Activated CD4-positive, CD25-positive, alpha-beta regulatory T cell treated with anti-CD3 and anti-CD28 coated beads, Interleukin-2, amount 50 U/mL, for 72 hours (primary cell): ENCODE measurements at regions not wholly inside any gene's neighbourhood (a gene's known extent, or its start where the extent isn't known, plus 50 kb on each side); places are given as distances from the start of the nearest gene placed in this dataset.

Experiments
- DNase-seq: peaks from one replicate; pipeline ENCODE4 v3.0.0; 2021

DNA sequence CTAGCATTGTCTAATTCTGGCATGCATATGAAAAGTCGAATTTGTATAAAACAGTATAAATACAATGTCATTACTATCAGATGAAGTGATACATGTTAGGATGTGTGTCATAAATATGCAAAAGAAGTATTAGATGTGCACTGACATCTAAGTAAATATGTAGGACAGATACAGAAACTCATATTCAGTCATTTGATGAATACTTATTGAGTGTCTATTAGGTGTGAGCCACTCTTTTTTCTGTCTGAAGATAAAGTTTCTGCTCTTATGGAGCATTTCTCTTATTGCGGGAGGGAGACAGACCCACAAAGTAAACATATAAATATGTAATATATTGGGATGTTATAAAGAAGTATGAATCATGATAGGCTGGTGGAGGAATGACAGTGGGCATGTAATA, 426.6 kb upstream of the B3GALT2 start:
- no peak for DNase-seq

DNA sequence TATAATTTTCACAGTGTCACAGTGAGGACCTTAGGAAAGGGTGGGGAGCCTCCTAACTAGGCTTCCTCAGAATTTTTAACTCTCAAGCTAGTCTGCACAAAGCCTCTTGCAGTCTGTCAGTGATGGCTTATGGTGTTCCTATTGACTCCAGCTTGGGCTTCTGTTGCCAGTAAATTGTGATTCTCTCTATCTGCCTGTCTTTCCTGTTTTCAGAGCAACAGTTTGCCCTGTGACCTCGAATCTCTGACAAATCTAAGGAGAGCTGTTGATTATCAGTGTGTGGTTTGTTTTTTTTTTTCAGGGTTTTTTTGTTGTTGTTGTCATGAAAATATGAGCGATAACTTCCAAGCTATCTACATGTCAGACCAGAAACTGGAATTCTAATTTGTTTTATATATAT, 423.2 kb upstream of the B3GALT2 start:
- no peak for DNase-seq

DNA sequence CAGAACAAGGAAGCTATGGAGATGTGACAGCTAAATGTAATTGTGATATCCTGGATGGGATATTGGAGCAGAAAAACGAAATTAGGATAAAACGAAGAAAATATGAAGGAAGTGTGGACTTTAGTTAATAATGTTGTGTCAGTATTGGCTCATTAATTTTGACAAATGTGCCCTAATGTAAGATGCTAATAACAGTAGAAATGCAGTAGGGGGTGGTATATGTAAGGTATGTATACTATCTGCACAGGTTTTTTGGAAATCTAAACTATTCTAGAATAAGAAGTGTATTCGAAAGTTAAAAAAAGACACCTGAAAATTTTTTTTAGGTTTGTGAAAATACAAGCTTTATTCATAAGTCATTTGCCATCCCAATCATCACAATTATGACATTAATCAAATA, 421.4 kb upstream of the B3GALT2 start:
- no peak for DNase-seq

DNA sequence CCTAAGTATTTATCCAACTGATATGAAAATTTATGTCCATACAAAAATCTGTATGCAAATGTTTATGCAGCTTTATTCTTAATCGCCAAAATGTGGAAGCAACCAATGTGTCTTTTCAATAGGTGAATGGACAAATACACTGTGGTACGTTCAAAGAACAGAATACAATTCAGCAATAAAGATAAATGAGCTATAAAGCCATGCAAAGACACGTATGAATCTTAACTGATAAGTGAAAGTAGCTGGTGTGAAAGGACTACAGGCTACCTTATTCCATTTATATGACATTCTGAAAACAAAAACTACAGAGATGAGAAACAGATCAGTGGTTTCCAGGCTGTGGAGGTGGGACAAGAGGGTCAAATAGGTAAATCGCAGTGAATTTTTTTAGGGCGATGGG, 419.6 kb upstream of the B3GALT2 start:
- no peak for DNase-seq

DNA sequence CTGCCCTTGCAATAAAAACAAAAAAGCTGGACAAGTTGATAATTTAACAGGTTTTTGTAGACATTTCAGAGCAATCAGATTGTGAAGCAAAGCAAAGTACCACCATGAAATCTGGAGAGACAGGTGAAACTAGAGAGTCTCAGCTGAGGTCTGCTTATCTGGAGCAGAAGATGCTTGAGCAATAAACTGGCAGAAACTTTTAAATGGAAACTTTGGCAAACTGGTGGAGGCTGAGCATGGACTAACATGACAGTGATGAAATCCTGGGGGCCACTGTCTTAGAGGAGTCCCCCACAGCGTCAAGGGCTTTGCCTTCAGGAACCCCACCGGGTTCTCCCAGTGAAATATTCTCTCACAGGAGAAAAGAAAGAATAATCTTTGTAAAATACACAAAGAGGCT, 416.3 kb upstream of the B3GALT2 start:
- DNase-seq = no peak

DNA sequence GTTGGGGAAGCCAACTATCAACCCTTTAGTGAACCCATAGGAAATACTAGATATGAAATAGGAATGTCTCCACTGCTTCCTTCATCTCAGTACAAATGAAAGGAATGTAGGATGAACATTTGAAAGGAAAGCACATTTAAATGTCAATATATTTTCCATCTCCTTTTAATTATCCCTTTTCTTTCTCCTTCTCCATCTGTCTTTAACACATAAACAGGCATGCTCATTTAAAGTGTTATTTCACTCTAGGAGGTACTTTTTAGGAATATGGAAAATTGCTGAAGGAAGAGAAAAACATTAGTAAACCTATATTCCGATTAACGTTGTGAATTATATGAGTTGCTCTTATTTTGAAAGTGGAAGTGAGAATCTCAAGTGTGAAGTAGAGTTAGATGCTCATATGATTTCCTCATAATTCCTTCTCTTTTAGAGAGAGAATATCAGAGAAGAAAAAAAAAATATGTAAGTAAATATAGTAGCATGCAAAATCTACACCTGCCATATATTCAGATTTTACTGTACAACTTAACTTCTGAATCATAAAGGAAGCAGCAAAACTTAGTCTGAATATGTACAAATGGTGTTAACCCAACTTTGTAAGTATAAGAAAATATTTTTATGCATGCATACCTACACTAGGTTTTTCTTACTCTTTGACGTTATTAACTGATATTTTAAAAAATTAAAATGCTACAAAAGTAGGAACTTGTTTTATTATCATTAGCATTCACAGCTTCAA, 406.9 kb upstream of the B3GALT2 start:
- no peak for DNase-seq

DNA sequence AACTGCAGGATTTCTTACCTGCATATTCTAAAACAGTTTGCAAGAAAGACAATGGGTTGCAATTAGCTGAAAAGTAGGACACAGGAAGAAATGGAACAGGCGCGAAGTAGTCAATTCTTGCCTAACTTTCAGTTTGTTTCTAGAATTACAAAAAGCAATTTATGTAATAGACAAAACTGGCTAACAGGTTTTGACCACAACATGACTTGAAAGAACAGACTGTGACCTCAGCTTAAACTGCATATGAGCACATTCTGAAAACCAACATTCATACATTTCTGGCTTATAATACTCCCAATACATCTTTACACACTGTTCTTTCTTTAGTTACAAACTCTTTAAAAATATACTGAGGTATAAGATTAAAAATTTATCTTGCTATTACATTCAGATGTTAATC, 405.9 kb upstream of the B3GALT2 start:
- DNase-seq = no peak

DNA sequence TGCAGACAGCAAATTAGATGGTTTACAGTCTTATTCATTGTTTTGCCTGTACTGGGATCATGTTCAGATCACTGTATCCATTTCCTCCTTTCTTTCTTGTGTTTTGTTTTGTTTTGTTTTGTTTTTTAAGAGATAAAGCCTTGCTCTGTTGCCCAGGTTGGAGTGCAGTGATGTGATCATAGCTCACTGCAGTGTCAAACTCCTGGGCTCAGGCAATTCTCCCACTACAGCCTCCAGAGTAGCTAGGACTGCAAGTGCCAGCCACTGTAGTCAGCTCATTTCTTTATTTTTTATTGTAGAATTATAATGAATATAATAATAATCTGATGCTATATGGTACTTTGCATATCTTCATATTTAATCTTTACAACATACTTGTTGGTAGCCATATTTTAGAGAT, 403.7 kb upstream of the B3GALT2 start:
- DNase-seq = no peak

DNA sequence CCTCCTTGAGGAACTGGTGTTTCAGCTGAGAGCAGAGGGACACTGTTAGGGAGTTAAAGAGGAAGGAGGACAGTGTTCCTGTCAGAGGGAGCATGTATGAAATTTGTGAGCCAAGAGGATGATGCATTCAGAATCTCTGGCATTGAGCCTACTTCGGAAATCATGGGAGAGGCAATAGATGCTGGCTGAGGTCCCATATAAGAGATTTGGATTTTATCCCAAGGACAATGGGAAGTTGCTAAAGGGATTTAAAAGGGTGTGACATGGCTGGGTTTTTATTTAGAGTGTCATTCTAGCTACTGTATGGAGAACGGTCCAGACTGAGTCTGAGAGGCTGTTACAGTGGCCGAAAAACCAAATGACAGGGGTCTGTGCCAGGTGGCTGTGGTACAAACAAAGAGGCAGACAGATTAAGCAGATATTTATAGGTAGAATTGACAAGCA, 403.2 kb upstream of the B3GALT2 start:
- DNase-seq = no peak

DNA sequence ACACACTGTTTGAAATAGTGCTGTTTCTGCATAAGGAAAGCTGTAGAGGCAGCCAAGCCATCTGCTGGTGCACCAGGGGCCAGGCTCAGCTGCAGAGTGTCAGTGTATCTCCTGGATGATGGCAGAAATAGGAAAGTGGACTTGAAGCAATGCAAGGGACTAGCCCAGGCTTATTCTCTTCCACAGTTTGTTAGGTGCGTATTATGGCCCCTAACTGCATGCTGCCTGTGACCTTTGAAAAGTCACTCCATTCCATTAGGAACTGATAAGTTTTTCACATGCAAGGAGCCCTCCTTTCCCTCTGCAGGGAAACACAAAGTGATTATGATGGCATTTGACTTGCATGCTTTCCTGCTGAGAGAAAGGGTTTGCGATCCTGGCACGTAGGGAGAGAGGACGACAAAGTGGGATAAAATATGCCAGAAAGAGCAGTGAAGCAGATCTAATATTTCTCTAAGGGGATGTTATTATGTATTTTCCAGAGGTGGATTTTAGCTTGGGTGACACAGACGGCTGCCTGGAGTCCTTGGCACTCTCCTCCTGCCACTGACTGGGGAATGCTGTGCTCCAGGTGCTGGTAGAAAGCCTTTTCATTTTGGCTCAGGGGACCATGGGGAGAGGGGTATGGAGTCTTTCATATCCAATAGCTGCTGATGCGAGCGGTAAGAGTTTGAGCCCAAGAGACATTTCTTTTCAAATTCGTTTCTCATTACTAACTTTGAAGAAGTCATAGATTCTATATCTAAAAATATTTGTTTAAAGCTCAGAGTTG, 402.1 kb upstream of the B3GALT2 start:
- DNase-seq = no peak

DNA sequence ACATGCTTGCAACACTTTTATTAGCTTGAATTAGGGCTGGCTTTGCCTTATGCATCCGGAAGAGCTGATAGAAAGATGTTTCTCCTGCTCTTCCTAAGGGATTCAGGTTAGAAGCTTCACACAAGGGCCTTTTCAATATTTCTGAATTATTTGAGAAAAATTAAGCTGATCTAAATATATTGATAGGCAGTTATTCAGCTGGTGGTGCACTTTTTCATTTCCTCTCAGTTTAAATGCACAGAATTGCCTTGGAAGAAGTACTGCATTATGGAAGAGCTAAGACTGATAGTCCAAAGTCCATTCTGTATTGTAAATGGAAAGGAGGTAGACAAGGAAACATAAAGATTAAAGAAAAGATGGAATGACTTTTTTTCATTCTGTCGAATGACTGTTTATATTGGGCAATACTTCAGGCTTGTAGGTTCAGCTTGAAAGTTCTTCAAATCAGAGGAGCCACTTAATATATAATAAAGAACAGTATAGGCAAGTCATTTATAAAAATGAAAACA, 398.4 kb upstream of the B3GALT2 start:
- no peak for DNase-seq

DNA sequence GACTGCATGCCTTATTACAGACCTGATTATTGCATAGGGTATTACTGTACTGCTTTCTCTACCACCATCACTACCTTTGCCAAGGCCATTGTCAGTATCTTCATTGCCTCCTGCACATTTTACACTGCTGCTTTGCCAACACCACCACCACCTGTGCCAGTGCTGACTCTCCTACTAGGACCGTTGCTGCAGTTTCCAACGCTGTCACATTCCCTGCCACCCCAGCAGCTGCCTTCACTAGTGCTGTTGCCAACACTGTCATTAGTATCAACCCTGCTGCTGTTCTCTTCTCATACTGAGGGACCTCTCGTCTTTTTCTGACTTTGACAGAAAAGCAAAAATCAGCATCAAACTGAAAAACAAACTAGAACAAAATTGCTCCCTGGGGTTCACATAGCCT, 394.9 kb upstream of the B3GALT2 start:
- DNase-seq = no peak

DNA sequence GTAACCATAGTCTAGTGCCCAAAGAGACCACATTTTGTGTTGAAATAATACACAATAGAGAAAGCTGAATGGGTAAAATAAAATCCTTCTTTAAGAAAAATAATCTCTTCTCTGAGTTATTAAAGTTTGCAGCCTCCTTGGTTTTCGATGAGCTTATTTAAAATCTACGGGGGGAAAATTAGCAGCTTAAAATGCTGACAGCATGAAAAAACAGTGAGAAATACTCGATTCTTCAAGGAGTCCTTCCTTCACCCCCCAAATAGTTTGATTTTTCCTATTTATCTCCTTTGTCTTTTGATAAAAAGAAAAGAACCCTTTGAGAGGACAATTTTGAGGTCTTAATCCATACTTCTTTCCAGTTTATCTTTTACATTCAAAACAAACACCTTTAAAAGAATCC, 394.0 kb upstream of the B3GALT2 start:
- DNase-seq = no peak

DNA sequence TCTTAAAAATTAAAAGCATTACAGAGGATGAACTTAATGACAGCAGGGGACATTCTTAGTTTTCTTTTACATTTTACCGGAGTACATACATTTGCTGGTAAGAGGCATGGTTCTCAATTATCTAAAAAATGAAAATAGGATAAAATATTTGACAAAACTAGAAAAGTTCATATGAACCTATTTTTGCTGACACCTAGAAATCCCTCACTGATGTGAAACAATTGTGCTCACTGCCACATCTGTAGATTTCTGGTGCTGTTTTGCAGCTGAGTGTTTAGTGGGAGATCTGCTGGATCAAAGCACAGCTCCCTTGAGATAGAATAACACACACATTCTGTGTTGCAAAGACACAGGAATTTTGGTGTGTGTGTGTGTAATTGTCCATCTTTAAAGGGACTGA, 392.9 kb upstream of the B3GALT2 start:
- DNase-seq = no peak

DNA sequence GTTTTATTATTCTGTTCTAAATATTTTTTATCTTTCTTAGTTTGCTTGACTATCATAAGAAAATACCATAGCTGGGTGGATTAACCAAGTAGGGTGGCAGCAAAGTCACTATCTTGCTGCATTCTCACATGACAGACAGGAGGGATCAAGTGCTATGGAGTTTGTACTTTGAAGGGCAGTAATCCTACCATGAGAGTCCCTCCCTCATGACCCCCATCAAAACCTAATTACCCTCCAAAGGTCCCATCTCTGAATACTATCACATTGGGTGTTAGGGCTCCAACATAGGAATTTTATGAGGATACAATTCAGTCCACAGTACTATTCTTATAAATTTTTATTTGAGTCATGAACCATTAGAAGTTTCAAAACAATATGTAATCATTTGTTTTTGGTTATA, 388.5 kb upstream of the B3GALT2 start:
- DNase-seq = no peak

DNA sequence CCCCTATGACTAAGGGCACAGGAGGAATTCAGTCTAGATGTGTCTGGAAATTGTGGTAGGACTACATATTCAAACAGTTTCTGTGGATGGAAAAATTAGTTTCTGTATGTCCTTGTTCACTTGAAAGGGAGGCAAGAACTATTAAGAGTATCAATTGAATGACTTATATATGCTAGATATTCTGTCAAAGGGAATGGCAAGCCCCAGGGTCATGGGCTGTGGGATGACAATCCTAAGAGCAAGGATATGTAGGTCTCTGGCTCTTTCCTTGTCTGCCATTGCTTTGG, 383.5 kb upstream of the B3GALT2 start:
- no peak for DNase-seq

DNA sequence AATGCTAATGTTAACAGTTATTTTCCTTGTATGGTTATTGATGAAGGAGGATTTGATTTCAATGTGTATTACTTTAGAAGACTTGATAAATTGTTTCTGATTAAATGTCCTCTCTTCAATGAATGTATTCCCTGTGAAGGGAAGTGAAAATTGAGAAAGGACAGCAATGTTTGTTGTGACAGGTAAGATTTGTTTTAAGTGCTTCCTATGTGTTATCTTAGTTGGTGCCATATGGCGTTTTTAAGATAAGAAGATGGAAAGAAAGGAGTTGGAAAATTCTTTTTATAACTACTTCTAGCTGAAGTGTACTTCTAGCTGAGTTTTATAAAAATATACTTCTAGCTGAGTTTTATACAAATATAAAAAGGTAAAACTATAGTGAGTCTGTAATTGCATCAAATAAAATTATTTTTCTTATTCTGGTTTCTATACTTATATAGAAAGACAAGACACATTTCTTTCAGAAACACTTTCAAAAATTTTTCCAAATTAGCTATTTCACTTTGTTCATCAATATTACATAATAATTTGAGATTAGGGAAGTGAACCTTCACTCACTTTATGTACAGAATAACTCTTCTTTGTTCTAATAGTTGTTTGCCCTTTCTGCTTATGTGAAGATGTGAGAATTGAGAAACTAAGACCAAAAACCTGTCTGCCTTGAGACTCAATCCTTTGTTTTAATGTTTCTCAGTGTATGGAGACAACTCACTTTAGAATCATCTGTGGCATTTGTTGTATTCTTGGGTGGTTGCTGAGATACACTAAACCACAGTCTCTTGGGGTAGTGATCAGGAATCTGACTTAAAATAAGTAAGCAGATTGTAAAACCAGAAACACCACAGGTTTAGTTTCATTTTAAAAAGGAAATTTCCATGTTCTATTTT, 382.9 kb upstream of the B3GALT2 start:
- DNase-seq = no peak

DNA sequence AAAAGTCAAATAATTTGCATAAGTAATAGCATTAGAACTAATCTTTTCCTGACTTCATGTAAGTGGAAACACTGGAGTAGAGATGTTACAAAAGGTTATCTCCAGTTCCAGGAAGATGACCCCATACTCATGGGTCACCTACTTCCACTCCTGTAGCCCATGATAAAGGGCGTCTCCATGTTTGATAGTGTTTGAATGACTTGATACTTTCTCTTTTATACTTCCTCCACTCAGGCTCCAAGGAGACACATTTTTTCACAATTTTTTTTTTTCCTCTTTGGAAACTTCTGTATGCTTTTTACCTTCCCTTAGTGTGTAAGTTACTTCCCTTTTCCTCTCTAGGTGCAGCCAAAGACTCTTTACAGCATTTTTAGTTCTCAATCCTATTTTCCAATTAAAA, 382.1 kb upstream of the B3GALT2 start:
- no peak for DNase-seq

DNA sequence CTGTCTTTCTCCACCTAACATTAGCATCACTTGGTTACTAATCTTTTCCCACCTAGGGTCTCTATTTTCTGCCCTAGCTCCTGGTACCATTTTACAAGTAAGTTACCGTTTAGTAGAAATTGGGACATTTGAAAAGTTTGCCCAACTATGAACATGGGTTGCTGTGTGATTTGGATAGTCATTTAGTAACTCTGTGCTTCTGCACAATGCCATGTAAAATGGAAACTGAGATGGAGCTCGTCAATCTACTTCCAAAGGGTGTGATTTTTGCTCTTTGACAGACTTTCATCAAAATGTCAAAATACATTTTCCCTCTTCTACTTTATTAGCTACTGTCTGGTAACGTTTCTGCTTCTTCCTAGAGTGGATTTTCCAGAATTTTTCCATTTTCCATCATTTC, 381.5 kb upstream of the B3GALT2 start:
- no peak for DNase-seq

DNA sequence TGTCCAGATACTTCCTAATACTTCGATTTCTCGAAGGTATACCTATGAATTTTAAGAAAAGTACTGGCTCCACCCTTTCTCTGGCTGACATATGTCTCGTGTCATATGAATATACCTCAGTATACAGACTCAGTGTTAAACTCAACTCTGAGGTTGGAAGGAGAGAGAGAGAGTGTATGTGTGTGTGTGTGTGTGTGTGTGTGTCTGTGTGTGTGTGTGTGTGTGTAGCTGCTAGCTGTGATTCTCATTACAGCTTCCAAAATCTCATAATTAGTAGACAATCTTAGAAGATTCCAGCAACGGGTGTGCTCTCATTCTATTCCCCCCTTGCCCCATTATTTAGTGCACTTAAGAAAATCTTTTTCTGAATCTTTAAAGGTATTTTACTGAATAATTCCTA, 380.3 kb upstream of the B3GALT2 start:
- DNase-seq = no peak

DNA sequence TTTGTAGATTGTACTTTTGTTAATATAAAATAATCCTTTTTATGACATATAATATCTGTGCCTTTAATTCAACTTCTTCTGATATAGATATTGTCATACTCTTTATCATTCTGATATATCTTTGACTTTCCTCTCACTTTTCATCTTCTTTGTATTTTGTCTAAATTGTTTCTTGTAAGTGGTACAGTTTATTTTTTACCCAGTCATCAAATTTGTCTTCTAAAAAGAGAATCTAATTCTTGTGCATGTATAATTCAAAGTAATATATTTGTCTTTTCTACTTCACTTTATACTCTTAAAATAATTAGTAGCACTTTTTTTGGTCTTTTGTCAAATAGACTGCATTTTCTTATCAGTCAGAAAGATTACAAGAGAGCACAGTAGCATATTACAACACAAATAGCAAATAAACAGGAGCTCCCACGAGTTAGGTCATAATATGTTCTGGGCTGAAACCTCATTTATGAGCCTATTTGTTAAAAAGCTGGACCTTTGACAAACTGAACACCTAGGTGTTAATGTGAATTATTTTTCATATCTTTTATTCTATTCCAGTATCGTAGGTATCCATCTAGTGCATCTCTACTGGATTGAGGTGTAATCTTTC, 379.7 kb upstream of the B3GALT2 start:
- no peak for DNase-seq

DNA sequence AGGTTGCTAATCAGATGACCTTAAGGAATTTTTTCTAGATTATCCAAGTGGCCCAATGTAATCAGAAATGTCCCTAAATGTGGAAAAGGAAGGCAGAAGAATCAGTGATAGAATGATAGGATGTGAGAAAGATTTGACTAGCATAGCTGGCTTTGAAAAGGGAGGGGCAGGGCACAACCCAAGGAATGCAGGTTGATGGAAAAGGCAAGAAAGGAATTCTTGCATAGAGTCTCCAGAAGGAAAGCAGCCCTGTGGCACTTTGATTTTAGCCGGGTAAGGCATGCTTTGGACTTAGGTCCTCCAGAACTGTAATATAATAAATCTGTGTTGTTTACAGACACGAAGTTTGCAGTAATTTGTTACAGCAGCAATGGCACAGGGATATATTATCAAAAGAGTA, 375.7 kb upstream of the B3GALT2 start:
- no peak for DNase-seq

DNA sequence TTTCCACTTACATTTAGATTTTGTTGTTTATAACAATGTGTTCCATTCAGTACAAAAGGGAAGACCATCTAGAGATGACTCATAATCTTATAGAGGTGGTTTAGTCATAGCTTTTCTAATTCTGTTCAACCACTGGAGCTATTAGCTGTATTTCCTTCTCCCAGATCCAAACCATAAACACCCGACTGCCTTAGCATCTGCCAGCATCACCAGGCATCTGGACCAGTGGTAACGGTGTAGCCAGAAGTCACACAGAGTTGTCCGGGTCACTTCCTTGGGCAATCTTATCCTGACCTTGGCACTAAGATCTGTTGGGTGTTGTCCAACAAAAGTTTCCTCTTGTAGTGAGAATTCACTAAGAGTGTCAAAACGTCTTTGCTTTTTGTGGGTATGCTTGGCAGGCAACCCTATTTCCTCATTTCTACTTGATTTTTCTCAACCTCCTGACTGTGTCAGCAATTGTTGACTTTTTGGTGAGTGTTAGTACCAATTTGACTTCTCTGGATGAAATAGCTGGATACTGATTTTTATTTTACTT, 372.1 kb upstream of the B3GALT2 start:
- no peak for DNase-seq
